Loucy (cell line): ENCODE measurements at regions not wholly inside any gene's neighbourhood (a gene's known extent, or its start where the extent isn't known, plus 50 kb on each side); places are given as distances from the start of the nearest gene placed in this dataset.

Experiments
- EZH2phosphoT487 ChIP-seq: fragments of 200-600 bp; IDR thresholded peaks from 2 replicates; pipeline ENCODE4 v1.6.1; 2018; ENCODE audit warnings: antibody characterized with exemption, mild to moderate bottlenecking, moderate library complexity, borderline replicate concordance
- TF ChIP-seq, protein P1 (sequence below): fragments of 200-600 bp; sonication (generic); conservative IDR thresholded peaks from 2 replicates; pipeline ENCODE4 v1.5.1; 2014; ENCODE audit warnings: mild to moderate bottlenecking, antibody characterized with exemption, low read length

DNA sequence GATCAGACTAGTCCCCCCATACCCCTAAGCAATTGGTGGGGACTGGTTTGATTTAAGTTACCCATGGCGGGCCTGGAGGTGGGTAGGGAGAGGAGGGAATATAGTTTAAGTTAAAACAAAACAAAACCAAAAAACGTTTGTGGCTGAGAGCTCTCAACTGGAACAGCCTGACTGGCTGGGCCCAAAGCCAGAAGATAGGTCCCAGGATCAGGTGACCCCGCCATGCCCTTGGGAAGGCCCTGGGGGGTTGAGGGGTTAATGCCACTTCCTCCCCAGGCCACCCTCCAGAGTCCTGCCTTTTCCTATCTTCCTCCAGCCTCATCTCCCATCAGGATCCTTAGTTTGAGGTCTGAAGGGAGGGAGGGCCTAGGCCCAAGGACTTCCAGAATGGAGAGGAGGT lies 82.3 kb upstream of the LHX1 start:
- TF ChIP-seq, protein P1, sequence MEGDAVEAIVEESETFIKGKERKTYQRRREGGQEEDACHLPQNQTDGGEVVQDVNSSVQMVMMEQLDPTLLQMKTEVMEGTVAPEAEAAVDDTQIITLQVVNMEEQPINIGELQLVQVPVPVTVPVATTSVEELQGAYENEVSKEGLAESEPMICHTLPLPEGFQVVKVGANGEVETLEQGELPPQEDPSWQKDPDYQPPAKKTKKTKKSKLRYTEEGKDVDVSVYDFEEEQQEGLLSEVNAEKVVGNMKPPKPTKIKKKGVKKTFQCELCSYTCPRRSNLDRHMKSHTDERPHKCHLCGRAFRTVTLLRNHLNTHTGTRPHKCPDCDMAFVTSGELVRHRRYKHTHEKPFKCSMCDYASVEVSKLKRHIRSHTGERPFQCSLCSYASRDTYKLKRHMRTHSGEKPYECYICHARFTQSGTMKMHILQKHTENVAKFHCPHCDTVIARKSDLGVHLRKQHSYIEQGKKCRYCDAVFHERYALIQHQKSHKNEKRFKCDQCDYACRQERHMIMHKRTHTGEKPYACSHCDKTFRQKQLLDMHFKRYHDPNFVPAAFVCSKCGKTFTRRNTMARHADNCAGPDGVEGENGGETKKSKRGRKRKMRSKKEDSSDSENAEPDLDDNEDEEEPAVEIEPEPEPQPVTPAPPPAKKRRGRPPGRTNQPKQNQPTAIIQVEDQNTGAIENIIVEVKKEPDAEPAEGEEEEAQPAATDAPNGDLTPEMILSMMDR: no peak
- no peak for TF ChIP-seq EZH2phosphoT487
